Stimulated activated CD8-positive, alpha-beta memory T cell treated with anti-CD3 and anti-CD28 coated beads, Interleukin-15, amount 100 ng/mL, for 24 hours (primary cell): ENCODE measurements at regions not wholly inside any gene's neighbourhood (a gene's known extent, or its start where the extent isn't known, plus 50 kb on each side); places are given as distances from the start of the nearest gene placed in this dataset.

ENCODE experiments used
- DNase-seq: peaks from one replicate; pipeline ENCODE4 v3.0.0-alpha.2; 2020; ENCODE audit warnings: low read depth

DNA sequence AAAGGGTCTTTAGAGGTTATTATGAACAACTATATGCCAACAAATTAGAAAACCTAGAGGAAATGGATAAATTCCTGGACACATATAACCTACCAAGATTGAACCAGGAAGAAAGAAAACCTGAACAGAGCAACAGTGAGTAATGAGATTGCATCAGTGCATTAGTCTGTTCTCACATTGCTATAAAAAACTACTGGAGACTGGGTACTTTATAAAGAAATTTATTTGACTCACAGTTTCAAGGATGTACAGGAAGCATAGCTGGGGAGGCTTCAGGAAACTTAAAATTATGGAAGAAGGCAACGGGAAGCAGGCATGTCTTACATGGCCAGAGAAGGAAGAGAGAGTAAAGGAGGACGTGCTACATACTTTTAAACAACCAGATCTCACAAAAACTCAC is 70.8 kb upstream of the GNAZ start:
- DNase-seq, result no peak

- DNase-seq, result no peak
These were observed 69.5 kb upstream of the GNAZ start for GRCh38 chr22:23000657-23001347.

- DNase-seq, result no peak
These were observed 68.9 kb upstream of the GNAZ start for GRCh38 chr22:23001463-23001862.

DNA sequence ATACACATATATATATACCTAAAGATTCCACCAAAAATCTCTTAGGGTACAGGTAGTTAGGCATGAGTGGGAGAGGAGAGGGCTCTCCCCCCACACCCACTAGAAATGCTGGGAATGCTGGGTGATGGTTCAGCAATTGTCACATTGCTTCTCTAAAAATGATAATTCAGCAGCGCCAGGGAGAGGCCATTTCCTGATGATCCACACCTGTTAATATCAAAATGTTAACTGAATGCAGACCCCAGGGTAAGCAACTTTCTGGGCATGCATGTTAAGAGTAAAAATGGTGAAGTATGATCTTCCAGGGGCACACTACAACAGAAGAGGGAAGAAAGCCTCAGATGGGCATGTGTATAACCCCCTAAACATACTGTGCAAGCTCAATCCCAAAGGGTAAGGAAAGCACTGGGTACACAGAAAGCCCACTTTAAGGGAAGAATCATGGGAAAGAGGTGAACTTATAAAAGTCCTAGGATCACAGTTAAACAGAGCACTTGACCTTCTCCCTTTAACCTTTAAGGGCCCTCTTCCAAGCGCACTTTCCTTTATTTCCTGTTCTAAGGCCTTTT is 67.6 kb upstream of the GNAZ start:
- no peak for DNase-seq

DNA sequence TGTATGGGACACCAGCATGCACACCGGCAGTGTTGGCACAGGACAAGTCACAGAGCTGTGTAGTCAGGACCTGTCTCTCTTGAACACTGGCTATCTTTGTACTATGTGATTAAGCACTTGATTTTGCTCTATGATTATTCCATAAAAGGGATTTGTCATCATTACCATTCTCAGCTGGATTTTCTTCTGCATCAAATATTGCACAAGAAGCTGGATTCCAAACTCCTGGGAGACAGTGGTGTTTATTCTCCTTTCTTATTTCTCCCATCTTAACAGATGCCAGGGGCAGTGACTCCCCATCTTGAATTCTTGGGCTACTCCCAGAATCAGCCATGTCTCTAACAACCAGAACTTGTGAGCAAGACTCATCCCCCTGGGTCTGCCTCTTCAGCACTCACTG is 62.5 kb upstream of the GNAZ start:
- DNase-seq, result no peak

GRCh38 chr22:23008896-23009295 is 61.4 kb upstream of the GNAZ start:
- no peak for DNase-seq
